COLO668 (cell line): ENCODE measurements at regions not wholly inside any gene's neighbourhood (a gene's known extent, or its start where the extent isn't known, plus 50 kb on each side); places are given as distances from the start of the nearest gene placed in this dataset.
"Not testable (repeated sequence)": the region's sequence is repeated elsewhere in the genome, so short reads cannot be mapped to it uniquely, and the experiment has no call there.

Experiments used
- DNase-seq: peaks from one replicate; lab custom pipeline; 2025; ENCODE audit not compliant: unreplicated experiment; lab: John Stamatoyannopoulos, UW

DNA sequence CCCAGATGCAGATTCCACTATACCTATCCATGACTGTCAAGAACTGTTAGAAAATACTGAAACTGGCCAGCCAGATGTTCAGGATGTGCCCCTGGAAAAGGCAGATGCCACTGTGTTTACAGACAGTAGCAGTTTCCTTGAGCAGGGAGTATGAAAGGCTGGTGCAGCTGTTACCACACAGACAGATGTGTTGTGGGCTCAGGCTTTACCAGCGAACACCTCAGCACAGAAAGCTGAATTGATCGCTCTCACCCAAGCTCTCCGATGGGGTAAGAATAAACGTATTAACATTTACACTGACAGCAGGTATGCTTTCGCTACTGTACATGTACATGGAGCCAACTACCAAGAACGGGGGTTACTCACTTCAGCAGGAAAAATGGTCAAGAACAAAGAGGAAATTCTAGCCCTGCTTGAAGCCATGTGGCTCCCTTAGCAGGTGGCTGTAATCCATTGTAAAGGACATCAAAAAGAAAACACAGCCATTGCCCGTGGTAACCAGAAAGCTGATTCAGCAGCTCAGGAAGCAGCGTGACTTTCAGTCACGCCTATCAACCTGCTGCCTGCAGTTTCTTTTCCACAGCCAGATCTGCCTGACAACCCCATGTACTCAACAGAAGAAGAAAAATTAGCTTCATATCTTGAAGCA, 459.7 kb upstream of the HTR1E start:
- DNase-seq: no peak

DNA sequence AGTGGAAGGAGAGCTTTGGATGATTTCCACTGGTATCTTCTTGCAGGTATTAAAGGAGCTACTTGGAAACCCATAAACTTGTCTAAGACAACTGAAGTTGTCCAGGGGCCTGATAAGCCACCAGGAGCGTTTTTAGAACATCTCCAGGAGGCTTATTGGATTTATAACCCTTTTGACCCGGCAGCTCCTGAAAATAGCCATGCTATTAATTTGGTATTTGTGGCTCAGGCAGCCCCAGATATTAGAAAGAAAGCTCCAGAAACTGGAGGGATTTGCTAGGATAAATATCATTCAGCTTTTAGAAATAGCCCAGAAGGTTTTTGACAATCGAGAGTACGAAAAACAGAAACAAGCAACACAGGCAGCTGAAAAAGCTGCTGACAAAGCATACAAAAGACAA, 461.0 kb upstream of the HTR1E start:
- no peak for DNase-seq

DNA sequence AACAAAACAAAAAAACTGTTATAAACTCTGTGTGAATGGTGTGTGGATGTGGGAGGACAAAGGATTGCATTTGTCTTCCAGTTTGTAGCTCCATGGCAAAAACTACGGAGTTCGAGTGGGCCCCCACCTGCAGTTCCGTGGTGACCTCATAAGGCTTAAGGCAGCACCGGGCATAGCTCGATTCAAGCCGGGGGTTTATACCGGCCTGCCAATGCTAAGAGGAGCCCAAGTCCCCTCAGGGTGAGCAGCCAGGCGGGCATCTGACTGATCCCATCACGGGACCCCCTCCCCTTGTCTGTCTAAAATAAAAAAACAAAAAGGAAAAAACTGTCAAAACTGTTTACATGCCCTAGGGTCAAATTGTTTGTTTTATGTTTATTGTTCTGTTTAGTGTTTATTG, 463.2 kb upstream of the HTR1E start:
- DNase-seq: no peak

DNA sequence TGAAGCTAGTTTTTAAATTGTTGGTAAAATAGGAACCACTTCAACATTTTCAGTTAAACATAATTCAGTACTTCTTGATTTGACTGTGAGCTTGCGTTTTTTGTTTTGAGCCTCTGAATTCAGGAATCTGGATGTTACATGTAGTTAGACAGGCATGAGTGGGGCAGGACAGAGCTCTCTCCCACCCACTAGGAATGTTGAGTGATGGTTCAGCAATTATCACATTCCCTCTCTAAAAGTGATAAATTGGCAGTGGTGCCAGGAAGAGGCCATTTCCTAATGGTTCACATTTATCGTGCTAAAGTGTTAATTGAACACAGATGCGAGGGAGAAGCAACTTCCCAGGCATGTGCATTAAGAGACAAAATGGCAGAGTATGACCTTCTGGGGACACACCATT, 465.5 kb upstream of the HTR1E start:
- DNase-seq: no peak

DNA sequence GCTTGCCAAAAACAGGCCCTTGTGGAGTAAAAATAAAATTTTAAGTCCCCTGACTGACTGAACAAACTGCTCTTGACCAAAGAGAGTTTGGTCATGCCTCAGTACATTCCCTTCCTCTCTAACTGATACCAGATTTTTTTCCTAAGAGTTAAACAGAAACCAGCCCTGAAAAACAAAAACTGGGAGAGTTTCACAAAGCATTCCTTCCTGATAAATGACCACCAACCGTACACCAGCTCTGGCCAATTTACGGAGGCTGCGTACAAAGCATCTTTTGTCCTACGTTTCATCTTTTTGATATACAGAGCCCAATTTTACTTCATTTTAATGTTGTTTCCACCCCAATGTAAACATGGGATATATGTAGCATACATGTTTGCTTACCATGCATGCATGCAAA, 477.4 kb upstream of the HTR1E start:
- DNase-seq: no peak

DNA sequence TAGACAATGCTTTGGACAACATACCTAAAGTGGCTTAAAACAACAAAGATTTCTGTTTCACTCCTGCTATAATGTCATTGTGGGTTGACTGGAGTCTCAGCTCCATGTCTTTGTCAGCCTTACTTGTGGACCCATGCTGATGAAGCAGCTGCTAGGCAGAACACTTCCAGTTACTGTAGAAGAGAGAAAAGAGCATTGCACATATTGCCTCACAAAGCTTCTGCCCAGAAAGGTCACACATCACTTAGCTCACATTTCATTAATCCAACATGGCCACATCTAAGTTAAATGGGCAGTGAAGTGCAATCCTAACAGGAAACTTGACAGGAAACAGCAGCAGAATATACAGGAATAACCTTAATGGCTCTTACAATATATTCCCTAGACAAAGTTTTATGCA, 480.5 kb upstream of the HTR1E start:
- no peak for DNase-seq

DNA sequence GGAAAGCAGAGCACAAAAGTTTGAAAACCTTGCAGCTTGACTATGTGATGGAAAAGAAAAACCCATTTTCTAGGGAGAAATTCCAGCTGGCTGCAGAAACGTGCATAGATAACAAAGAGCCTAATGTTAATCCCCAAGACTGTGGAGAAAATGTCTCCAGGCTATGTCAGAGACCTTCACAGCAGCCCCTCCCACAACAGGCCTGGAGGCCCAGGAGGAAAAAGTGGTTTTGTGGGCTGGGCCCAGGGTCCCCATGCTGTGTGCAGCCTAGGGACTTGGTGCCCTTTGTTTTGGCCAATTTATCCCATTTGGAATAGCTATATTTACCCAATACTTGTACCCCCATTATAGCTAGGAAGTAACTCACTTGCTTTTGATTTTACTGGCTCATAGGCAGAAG, 484.1 kb upstream of the HTR1E start:
- DNase-seq: no peak

DNA sequence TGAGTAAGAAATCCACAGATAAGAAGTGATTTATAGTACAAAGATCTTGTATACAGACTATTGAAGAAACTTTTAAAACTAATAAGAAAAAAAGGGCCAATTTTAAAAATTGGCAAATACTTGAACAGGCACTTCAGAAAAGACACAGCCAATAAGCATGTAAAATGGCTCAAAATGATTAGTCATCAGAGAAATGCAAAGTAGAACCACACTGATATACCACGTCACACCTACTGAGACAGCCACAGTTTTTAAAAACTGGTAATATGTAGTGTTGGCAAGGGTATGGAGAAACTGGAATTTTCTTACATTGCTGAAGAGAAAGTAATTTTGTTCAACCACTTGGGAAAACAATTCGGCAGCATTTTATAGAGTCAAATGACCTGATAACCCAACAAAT, 488.9 kb upstream of the HTR1E start:
- DNase-seq: no peak

DNA sequence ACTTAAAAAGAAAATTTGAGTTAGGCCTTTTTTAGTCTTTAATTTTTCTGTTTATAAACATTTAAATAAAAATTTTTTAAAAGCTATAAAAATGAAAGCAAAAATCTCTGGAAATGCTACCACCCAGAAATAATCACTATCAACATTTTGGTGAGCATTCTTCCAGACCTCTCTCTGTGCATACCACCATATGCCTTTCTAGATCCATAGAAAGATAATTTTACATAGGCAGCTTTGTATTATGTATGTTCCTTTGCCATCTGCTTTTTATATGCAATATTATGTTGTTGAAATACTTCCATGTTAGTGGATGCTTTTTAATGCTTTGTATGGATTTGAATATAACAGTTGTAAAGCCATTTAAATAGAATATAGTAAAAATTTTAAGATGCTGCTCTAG, 496.7 kb upstream of the HTR1E start:
- no peak for DNase-seq

DNA sequence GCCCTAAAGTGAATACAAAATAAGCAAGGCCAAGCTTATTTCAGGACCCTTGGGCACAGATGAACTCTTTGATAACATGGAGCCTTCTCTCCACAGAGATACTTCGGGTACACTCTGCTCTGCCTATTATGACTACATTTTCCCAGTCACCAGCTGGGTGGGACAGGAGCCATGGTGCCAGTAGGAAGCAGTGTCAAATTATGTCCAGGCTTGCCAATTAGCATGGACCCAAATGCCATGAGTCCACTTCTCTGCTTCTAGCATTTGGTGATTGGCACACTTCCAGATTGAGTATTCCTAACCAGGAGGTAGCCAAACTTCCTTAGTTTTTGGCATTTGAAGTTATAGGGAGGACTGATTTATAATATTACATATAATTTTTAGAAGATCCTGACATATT, 513.8 kb upstream of the HTR1E start:
- DNase-seq: no peak

DNA sequence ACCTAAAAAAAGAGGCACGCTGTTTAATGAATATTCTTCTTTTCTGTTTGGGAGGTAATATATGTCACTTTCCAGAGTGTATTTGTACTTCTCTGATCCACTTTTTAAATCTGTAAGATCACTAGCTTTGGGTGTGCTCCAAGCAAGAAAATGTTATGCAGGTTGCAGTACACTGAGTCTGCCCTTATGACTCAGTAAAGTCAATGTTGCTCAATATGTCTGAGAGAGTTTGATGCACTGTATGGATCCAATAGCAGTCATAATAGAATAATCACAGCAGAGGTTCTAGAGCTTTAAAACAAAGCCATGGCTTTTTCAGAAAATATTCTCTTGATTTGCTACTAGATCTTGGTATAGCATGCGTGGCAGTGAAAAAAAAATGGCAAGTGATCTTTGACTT, 525.3 kb upstream of the HTR1E start:
- DNase-seq: no peak

DNA sequence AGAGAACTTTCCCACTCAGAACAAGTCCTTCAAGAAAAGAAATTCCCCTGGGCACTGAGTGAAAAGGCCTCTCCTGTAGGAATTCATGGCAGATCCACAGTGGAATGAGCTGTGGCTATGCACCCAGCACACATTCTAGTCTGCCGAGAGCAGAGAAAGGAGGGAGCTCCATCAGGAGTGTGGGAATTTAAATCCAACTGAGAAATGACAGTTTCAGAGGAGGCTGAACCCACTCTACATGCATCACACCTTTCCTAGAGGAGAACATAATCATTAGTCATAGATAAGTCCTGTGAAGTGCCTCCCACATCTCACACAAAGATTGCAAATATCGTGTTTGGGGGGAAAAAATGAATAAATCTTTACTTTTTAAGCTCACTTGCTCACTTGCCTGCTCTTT, 530.2 kb upstream of the HTR1E start:
- DNase-seq: no peak

DNA sequence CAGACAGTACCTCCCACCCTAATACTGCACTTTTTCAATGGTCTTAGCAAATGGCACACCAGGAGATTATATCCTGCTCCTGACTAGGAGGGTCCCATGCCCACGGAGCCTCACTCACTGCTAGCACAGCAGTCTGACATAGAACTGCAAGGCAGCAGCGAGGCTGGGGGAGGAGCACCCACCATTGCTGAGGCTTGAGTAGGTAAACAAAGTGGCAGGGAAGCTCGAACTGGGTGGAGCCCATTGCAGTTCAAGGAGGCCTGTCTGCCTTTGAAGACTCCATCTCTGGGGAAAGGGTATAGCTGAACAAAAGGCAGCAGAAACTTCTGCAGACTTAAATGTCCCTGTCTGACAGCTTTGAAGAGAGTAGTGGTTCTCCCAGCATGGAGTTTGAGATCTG, 544.5 kb upstream of the HTR1E start:
- not testable (repeated sequence) for DNase-seq

DNA sequence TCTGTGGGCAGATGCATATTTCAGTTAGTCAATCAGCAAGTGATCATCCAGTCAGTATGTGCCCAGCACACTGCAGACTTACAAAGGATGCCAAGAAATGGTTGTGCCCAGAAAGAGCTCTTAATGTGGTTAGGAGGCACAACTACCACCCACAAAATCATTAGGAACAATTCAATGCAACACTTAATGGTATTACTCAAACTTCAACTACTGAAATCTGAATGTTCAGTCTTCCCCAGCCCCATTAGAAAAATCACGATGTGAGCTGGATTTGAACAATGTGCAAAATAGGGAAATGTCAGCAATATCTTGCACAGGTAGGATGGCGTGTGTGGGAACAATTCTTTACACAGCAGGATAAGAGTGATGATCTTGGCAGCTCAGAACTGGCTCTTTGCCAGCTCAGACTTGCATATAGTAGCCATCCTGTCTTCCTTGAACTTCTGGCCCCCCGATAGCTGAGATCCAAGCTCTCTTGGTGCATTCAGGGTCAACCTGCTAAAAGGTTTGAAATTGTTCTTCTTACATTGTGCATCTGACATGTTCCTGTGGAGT, 556.7 kb upstream of the HTR1E start:
- DNase-seq: no peak

DNA sequence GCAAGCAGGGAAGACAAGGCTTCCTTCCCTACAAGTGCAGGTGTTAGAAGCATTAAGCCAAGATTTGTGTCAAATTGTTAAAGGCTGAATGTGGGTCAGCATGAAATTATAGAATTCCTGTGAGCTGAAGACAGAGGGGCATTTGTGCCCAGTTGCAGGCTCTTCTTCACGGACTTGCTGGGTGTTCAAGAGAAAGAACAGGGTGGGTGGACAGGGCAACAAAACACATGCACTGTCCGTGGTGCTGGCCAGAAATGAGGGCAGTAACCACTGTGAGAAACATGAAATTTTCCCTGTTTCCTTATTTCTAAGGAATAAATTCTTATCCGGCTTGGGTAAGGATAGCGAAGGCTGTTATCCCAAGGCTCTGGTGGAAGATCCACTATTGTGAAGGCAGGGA, 579.5 kb upstream of the HTR1E start:
- DNase-seq: no peak

DNA sequence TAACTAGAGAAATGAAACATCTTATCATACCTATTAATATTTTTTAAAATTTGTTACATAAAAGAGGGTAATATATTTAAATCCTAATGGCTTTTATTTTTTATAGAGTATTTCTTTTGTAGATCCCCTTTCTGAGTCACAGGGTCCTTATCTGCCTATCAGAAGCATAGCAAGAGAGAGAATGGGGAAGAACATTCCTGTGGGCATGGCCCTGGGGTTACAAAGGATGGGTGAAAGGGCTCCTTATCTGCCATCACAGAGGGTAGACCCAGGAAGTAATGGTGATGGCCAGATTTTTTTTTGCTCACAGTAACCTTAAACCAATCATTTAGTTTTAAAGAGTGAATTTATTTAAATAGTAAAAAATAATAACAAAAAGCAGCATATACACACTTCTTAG, 582.1 kb upstream of the HTR1E start:
- DNase-seq: no peak

DNA sequence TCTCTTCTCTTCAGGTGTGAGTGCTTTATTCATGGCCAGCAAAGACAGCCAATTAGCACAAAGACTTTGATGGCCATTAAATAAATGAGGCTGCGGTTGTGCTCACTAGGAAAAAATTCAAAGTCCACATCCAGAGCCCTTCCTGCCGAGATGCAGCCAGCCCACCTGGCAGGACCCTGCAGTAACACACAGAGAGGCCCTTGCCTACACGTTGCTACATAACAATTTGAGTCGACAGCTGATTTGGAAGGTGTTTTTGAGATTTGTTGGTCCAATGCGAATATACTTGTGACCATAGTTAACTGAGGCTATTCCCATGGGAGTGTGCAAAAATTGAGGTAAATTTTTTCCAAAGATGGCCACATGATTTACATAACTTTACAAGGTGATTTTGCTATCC, 605.4 kb upstream of the HTR1E start:
- no peak for DNase-seq

DNA sequence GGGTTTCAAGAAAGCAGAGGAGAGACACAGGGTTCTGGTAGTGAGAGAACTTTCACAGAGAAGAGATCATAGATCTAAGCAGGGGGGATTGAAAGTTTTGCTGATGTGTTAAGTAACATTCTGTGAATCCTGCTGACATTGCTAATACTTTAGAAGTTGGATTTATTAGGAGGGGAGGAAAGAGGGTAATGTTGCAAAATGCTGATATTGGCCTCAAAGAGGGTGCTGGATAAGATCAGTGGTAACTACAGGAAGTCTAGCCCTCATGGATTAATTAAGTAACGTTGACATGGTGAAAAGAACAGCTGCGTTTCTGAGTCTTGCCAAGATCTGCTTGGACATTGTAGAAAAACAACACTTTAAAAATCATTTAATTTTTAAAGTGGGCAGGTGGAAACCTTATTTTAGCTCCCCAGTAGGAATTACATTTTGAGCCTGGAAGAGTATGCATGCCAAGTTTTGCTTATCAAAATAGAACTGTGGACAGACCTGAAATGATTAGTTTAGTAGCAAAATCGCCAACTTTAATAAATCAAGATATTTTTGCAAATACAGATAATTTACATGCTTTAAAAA, 606.0 kb upstream of the HTR1E start:
- DNase-seq: no peak

DNA sequence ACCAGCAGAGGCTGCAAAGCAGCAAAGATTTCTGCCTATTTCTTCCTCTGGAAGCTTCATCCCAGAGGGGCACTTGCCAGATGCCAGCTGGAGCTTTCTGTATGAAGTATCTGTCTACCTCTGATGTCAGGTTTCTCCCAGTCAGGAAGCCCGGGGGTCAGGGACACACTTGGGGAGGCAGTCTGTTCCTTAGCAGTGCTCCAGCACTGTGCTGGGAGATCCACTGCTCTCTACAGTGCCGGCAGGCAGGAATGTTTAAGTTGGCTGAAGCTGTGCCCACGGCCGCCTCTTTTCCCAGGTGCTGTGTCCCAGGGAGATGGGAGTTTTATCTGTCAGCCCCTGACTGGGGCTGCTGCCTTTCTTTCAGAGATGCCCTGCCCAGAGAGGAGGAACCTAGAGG, 631.1 kb upstream of the HTR1E start:
- no peak for DNase-seq

DNA sequence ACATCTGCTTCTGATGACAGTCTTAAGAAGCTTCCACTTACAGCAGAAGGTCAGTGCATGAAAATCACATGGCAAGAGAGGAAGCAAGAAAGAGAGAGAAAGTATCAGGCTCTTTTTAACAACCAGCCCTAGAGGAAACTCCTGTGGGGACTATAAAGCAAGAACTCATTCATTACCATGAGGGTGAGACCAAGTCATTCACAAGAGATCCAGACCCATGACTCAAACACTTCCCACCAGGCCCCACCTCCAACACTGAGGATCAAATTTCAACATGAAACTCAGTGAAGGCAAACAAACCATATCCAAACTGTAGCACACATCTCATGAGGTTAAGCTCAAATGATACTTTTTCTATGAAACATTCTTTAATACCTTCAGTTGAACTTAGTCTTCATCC, 643.2 kb upstream of the SYNCRIP start:
- DNase-seq: no peak

DNA sequence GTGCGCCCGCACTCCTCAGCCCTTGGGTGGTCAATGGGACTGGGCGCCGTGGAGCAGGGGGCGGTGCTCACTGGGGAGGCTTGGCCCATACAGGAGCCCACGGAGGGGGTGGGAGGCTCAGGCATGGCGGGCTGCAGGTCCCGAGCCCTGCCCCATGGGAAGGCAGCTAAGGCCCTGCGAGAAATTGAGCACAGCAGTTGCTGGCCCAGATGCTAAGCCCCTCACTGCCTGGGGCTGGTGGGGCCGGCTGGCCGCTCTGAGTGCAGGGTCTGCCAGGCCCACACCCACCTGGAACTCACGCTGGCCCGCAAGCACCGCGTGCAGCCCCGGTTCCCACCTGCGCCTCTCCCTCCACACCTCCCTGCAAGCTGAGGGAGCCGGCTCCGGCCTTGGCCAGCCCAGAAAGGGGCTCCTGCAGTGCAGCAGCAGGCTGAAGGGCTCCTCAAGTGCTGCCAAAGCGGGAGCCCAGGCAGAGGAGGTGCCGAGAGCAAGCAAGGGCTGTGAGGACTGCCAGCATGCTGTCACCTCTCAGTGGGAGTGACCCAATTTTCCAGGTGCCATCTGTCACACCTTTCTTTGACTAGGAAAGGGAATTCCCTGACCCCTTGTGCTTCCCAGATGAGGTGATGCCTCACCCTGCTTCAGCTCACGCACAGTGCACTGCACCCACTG, 642.3 kb upstream of the SYNCRIP start:
- not testable (repeated sequence) for DNase-seq

DNA sequence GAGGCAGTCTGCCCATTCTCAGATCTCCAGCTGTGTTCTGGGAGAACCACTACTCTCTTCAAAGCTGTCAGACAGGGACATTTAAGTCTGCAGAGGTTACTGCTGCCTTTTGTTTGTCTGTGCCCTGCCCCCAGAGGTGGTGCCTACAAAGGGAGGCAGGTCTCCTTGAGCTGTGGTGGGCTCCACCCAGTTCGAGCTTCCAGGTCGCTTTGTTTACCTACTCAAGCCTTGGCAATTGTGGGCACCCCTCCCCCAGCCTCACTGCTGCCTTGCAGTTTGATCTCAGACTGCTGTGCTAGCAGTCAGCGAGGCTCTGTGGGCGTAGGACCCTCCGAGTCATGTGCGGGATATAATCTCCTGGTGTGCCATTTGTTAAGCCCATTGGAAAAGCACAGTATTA, 640.9 kb upstream of the SYNCRIP start:
- DNase-seq: not testable (repeated sequence)

DNA sequence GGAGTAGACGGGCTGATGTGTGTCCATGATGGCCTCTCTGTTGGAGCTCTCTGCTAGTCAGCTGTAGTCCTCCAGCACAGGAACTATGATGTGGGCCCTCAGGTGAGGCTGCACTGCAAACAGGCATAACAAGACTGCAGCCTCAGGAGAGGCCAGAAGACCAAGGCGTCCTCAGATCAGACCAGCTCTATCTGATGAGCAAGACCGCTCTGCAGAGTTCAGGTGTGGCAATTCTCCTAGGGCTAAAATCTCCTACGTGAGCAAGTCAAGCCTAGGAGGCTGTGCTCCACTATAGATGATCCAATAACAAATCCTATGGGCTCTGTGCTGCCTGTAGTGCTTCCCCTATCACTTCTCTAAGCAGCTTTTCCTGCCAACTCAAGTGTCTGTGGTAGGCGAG, 633.4 kb upstream of the SYNCRIP start:
- DNase-seq: no peak
